HG03565 (cell line): ENCODE measurements at regions not wholly inside any gene's neighbourhood (a gene's known extent, or its start where the extent isn't known, plus 50 kb on each side); places are given as distances from the start of the nearest gene placed in this dataset.

Experiments
- ATAC-seq: cut with Tn5 transposase; IDR thresholded peaks from one replicate; pipeline ENCODE4 v1.9.1; 2021; ENCODE audit warnings: mild to moderate bottlenecking, moderate library complexity; ENCODE audit not compliant: unreplicated experiment

DNA sequence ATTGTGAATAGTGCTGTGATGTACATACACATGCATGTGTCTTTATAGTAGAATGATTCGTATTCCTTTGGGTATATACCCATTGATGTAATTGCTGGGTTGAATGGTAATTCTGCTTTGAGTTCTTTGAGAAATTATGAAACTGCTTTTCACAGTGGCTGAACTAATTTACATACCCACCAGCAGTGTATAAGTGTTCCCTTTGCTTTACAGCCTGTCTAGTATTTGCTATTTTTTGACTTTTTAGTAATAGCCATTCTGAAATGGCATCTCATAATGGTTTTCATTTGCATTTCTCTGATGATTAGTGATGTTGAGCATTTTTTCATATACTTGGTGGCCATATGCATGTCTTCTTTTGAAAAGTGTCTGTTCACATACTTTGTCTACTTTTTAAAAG, 54.5 kb upstream of the FAM78B start:
- peak; percentile 60 for ATAC-seq

DNA sequence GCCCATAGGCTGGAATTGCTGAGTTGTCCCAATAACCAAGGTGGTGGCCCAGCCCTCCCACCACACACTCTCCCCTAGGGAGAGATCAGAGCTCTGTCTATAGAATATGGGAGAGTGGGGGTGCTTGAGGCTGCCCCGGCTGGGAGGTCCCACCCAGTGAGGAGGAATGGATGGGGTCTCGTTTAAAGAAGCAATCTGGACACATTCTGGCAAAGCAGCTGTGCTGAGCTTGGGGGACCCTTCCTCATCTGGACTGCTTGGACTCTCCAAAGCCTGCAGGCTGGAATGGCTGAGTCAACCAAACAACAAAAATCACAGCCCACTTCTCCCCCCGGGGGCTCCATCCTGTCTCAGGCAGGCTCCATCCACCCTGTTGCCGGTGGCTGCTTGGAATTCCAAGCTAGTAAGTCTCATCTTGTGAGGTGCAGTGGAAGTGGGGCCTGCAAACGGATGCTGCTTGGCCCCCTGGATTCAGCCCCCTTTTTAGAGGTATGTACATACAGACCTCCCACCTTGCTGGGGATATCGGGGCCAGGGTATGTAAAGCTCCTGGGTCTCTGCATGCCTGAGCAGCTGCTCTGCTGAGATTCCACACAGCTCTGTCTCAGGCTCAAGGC, 67.1 kb upstream of the FAM78B start:
- no peak for ATAC-seq

DNA sequence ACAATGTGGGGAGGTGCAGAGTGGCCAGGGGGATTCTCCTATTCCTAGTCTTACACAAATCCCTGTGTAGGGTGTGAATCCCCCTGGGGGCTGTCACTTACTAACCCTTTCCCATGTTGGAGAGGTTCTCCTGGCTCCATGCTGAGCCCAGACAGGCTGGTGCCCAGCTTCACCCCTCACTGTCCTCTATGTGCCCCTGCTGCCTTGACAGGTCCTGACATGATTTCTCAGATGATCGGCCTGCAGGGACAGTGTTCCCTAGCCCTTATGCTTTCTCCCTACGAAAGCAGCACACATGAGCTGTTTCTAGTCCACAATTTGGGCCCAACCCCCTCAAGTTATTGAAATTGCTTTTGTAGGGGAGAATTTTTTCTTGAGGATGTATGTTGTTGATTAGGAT, 68.9 kb upstream of the FAM78B start:
- ATAC-seq: no peak

DNA sequence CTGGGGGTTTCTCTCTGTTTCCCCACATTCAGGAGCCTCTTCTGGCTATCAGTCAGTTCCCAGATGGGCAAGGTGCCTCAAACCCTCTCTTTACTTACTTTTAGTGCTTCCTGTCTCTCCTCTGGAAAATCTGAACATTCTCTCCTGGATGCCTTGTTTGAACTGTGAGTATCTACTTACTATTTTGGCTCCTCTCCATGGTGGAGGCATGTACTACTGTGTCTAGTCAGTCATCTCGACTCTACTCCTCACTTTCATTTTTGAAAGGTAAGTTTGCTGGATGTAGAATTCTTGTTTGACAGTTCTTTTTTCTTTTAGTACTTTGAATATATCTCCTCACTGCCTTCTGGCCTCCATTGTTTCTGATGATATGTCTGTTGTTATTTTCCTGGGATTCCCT, 70.9 kb upstream of the FAM78B start:
- no peak for ATAC-seq

DNA sequence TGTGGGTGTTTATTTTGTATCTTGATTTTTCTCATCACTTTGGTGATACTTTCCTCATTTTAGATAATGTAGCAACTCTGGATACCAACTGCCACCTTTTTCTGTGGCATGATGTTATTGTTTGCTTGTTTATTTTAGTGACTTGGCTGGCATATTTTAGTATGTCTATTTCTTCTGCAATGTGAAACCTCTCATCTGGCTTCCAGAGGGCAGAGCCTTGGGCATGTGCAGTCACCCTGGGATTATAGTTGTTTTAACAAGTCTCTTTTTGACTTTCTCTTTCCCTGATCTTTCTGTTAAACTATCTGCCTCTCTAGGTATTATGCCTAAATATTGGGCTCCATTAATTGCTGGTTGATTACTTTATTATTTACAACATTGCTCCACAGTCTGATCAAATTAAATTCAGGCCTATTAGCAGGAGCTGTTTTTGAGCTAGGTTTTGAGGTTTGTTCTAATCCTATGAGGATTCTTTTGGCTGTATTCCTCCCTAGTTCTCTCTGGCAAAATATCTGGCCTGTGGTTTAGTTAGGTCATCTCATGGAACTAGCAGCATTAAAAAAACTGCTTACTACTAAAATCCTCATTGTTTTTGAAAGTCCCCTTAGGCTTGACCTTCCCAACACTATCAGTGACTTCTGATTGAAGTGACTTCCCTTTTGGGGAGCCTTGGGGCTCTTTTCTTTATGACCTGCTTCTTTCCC, 86.4 kb upstream of the FAM78B start:
- ATAC-seq: no peak

DNA sequence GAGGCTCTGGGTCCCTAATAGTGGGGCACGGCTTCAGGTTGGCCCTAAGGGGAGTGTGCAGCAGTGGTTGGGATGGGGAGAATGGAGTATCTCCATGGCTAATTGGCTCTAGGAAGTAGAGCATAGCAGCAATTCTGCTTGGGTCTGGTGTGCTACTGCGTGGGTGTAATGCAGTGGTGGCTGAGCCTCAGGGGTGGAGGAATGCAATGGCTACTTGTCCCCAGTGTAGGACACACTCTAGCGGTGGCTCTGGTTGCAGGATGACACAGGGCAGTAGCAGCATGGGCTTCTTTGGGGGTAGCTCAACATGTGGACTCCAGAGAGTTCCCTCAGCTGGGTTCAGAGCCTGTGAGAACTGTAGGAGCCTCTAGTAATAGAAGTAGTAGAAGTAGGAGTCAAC, 91.2 kb upstream of the FAM78B start:
- ATAC-seq: no peak

DNA sequence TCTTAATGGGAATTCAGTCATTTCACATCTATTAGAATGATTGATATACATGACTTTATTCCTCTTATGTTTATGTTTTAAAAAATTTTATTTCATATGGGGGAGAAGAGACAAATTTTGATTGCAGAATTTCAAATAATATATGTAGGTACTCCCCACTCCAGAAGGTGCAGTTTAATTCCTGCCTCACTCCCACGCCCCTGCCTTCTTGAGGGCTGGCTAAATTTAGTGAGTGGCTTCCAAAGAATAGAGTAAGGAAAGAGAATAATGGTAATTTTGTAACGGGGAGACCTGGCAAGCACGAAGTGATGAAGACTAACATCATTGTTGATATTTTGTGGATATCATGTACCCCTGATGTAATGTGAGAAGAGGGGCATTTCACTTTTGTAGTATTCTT, 94.7 kb upstream of the FAM78B start:
- no peak for ATAC-seq

DNA sequence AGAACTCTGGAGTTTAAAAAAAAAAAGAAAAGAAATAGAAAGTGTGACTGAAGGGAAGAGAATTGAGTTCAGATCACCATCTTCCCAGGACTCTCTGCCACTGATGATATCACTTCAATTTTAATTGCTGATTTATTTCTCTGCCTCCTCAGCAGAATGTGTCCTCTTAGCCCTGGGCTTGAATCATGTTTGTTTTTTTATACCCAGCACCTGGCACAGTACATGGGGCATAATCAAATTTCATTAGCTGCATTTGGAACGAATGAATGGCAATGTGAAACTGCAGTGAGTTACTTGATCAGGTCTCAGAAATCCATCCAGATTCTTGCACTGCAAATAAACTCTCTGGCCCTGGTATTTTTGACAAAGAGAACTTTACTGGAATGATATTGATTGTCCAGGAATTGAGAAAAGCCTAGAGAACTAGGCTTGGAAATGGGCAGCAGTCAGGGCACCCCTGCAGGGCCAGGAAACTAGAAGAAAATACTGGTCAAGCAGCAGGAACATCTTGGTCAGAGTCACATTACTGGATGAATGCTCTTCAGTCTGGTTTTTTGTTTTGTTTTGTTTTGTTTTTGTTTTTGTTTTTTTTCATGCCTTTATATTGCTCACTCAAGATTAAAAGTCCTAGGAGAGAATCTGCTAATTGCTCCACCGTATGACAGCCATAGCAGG, 103.8 kb upstream of the FAM78B start:
- no peak for ATAC-seq

DNA sequence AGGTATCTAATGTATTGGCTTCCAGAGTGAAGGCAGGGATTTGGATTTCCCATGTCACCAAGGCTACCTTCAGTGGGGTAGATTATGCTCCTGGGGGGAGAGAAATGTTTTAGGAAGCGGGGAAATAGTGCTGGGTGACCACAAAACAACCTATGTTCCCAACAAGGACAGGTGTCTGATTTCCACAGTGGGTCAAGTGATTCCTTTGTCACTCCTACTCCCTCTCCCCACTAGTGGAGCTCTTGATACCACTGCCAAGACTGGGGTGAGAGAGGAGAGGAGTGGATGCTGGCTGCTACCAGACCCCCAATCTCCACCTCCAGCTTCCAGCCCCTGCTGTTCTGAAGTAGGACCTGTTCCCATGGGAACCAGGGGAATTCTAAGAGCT, 104.3 kb upstream of the FAM78B start:
- ATAC-seq: no peak

DNA sequence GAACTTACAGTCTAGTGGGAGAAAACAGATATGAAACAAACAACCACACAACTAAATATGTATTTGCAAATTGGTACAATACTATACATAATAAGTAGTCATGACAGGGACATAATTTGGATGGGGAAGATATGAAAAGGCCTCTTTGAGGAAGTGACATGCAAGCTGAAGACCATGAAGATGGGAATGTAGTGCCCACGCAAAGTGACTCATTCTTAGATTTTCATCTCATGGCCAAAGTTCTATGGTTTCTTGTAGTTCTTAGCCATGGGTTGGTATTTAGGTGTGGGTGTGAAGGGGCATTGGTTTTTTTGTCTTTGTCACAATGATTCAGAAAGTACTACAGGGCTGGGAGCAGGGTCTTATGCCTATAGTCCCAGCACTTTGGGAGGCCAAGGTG, 105.4 kb upstream of the FAM78B start:
- ATAC-seq: peak; percentile 63

DNA sequence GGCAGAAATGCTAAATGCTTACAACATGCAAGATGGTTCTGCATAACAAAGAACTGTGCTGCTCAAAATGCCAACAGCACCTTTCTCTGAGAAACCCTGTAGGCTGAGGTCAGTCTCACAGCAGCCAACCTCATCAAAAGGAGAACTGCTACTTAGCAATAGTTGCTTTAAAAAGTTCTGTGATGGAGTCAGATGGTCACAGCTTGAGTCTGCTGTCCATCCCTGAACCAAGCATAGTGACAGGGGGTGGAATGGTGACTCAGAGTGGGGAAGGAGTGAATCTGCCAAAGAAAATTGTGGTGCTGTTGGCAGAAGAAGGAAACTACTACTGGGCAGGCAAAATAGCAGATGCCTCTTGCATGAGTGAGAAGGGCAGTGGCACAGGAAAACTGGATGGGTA, 106.0 kb upstream of the FAM78B start:
- ATAC-seq: peak; percentile 50

DNA sequence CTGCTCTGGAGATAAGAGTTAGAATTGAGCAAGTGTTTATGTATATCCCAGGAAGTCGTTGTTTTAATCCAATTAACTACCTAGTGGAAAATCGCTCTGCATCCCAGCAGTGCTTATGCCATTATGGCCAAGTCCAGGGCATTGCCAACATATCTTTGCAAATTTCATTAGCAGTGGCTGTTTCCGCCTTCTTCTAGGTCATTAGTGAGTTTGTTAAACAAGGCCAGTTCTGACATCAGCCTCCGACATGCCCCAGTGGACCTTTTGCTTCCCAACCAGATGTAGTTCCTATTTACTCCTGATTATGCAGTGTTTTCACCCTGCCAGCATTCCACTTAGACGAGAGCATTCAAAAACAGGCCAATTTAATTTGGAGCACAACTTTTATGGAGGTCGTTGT, 106.8 kb upstream of the FAM78B start:
- no peak for ATAC-seq

DNA sequence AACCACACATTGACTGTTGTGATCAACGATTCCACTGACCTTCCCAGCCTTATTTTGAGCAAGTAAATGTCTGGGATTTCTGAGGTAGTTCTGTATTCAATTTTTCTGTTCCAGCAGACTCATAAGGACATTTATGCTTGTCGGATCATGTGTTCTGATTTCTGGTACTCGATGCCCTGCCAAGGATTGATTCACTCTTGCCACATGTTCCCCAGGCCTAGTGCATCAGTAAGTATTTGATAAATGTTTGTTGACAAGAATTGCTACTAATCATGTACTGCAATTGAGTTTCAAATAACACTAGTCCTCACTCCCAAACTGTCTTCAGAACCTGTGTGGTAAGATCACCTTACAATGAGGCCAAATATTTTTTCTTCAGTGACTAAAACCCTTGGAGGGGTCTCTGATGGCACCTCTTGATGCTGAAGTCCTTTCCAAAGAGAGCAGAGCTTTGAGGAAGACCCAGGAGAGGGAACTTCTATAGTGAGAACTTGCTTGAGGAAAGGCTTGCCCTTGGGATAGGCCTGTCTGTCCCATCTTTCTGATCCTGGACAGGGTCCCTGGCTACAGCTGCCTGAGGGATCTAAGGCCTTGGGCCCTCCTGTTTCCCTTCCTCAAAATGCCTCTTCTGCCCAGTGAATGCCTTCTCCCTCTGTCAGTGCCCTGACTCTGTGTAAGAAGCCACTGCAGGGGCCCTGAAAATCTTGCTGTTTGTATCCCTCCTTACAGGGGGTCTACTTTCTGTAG, 115.8 kb upstream of the FAM78B start:
- no peak for ATAC-seq

DNA sequence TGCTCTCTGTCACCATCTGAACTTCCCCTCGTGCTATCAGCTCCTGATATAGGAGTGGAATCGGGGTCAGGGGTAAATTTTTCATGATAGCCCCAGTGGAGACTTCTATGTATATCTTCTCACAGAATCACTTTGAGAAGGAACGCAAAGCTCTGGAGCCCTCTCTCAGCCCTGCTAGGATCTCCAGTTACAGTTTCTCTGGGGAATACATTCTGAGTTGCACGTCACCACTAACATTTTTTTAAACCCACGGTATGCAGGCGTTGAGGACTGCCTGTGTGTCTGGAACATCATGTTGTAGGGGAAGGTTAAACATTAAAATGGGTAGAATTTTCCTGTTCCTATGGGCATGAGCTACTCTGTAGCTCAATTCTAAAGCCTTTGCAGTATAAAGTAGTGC, 116.4 kb upstream of the FAM78B start:
- ATAC-seq: no peak

DNA sequence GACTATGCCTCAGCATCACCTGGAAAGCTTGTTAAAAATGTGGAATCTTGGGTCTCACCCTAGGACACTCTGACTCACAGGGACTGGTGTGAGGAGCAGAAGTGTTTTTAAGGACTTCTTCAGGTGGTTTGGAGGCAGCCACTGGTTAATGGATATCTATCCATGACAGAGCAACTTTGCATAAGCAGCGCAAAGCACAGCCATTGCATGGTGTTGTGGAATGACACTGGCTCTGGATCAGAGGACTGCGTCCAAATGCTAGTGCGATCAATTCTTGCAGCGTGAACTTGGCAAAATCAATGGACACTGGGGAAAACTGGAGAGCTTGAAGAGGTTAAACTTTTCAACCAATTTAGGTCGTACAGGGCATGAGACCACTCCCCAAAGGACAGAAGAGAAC, 116.8 kb upstream of the FAM78B start:
- no peak for ATAC-seq

DNA sequence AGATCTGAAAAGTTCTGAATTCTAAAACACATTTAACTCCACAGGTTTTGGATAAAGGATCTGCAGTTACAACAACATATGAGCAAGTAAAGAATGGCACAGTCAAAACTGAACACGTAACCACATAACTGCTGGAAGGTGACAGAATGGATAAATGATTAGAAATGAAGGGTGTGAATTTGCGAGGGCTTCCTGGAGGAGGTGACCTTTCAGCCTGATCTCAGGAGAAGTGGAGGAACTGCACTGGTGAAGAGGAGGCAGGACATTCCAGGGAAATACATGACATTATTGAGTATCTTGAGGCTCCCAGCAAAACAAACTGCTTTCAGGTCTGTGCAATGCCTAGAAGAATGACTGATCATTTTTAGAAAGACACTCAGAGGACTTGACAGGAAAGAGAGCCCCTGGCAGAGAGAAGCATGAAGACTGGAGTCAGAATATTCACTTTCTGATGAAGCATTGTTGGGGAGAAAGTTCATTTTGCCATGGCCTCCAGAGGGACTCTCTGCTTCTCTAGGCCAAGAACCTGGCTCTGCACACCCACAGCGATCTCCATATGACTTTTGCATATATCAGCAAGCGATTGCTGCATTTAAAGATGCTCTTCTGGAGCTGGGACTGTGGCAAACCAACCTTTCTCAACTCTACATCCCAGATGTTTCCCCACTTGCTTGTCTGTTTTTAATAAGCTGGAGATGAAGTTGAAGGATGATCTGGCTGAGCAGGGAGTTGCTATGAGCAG, 122.7 kb upstream of the FAM78B start:
- no peak for ATAC-seq

DNA sequence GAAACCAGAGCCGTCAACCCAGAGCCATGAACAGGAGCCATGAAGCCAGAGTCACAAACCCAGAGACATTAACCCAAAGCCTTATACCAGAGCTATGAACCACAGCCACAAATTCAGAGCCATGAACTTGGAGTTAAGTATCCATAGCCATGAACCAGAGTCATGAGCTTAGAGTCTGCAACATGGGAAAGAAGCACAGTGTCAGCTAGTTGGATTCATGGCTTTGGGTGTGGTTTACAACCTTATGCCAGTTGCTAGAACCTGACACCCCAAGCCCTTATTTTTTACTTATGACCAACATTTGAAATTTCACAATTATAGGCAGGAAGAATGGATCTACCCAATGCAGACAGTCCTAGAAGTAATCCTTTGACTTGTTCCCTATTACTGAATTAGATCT, 128.9 kb upstream of the FAM78B start:
- no peak for ATAC-seq

DNA sequence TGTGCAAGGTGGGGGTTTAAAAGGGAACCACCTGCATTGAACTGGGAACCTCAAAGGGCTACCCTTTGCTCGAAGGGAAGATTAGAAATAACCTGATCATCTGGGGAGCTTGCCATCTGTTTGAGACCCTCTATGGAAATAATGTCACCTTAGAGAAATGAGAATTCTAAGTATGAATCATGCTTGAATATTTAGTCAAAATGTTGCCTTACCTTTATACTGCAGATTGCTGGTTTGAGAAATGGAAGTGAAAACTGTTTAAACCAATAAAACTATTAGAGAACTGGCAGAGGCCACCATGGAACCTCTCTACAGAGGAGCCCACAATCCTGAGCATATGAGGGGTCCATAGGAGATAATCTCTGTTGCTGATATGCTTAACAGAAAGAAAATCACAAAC, 131.2 kb upstream of the FAM78B start:
- ATAC-seq: peak; percentile 69

DNA sequence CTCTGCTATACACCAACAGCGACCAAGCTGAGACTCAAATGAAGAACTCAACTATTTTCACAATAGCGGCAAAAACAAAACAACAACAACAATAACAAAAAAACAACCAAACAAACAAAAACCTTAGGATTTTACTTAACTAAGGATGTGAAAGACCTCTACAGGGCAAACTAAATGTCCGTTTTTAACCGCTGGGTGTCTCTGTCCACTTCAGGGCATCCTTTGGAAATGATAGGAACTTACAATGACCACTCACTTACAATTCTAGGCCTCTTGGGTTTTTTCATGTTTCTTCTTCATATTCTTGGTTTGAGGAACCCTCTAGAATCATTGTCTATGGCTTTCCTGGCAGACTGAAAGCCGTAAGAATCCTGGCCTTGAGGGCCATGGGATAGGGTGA, 134.0 kb upstream of the FAM78B start:
- no peak for ATAC-seq

DNA sequence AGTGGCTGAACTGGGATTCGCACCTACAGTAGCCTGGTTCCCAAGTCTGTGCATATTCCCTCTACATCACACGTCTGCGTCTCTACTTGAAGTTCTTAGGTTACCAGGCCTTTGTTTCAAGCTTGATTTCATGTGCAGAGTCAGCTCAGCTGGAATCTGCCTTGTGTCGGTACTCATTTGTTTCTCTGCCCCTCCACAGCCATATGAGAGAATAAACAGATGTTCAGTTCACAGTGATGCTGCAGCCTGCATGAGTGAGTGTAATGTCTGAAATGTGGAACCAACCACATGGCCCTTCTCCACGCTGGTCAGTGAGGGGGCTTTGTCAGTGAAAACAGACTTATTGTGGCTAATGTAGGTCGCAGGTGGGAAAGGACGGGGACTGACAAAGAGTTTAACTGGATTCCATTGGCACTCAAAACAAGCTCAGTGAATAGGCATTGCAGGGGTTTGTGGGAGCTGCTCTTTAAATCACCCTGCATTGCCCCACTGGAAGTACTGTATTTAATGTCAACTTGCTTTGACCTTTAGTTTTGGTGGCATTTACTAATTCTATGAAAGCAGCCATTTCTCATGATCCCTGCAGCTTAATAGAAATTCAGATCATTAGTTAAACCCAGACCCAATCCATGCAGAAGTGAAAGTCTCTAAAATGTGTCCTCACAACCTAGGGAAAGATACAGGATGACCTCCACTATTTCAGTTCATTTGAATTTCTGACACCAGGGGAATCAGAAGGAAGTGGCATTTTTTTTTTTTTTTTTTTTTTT, 136.4 kb upstream of the FAM78B start:
- no peak for ATAC-seq
